ENCODE measurements at regions not wholly inside any gene's neighbourhood (a gene's known extent, or its start where the extent isn't known, plus 50 kb on each side); places are given as distances from the start of the nearest gene placed in this dataset.

DNA sequence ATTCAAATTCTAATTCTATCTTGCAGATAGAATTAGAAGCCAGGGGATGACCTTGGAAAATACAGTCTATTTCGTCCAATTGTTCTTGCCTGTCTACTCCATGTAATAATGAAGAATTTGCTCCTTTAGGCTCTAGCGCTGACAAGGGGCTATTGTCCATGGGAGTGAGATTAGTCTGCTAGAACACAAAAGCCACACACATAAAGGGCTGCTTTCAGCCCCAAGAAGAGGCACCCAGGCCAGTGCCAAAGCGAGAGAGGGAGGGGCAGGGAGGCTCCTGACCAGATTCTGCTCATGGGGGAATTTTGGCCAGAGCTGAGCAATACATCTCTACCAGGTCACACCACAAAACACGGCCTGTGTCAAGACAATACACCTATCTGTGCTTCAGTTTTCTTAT is 1306.9 kb downstream of the UQCRFS1 start:
- TF ChIP-seq, protein P1, sequence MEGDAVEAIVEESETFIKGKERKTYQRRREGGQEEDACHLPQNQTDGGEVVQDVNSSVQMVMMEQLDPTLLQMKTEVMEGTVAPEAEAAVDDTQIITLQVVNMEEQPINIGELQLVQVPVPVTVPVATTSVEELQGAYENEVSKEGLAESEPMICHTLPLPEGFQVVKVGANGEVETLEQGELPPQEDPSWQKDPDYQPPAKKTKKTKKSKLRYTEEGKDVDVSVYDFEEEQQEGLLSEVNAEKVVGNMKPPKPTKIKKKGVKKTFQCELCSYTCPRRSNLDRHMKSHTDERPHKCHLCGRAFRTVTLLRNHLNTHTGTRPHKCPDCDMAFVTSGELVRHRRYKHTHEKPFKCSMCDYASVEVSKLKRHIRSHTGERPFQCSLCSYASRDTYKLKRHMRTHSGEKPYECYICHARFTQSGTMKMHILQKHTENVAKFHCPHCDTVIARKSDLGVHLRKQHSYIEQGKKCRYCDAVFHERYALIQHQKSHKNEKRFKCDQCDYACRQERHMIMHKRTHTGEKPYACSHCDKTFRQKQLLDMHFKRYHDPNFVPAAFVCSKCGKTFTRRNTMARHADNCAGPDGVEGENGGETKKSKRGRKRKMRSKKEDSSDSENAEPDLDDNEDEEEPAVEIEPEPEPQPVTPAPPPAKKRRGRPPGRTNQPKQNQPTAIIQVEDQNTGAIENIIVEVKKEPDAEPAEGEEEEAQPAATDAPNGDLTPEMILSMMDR (tag by site-specific recombination; IDR thresholded peaks at IDR 0.05): no peak
- TF ChIP-seq SETDB1 (IDR thresholded peaks at IDR 0.05; ENCODE audit: insufficient read length, low read length) (no peak), ZFP3 (tag by site-specific recombination; IDR thresholded peaks at IDR 0.05; ENCODE audit: low read depth) (no peak), GLIS1 (tag by site-specific recombination; IDR thresholded peaks at IDR 0.05) (no peak), ZNF514 (tag by site-specific recombination; IDR thresholded peaks at IDR 0.05) (no peak), REST (tag by site-specific recombination; IDR thresholded peaks at IDR 0.05) (no peak), ZNF747 (tag by site-specific recombination; IDR thresholded peaks at IDR 0.05) (no peak), ZSCAN16 (tag by site-specific recombination; IDR thresholded peaks at IDR 0.05) (no peak), KLF8 (tag by site-specific recombination; IDR thresholded peaks at IDR 0.05) (no peak)
- TF ChIP-seq, protein P2, sequence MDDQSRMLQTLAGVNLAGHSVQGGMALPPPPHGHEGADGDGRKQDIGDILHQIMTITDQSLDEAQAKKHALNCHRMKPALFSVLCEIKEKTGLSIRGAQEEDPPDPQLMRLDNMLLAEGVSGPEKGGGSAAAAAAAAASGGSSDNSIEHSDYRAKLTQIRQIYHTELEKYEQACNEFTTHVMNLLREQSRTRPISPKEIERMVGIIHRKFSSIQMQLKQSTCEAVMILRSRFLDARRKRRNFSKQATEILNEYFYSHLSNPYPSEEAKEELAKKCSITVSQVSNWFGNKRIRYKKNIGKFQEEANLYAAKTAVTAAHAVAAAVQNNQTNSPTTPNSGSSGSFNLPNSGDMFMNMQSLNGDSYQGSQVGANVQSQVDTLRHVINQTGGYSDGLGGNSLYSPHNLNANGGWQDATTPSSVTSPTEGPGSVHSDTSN (CRISPR knock-in tag; IDR thresholded peaks at IDR 0.05): no peak
